Gastrocnemius medialis (tissue), 4 donors: ENCODE measurements at regions not wholly inside any gene's neighbourhood (a gene's known extent, or its start where the extent isn't known, plus 50 kb on each side); places are given as distances from the start of the nearest gene placed in this dataset.
"Not testable (repeated sequence)": the region's sequence is repeated elsewhere in the genome, so short reads cannot be mapped to it uniquely, and the experiment has no call there.

Experiments
- ATAC-seq, 2 donors: fragments of 150-250 bp; one replicate each; pipeline ENCODE4 v1.9.1; 2016
- DNase-seq, 2 donors: peaks; one replicate each; pipeline ENCODE4 v3.0.0-alpha.2; 2019
- H3K27ac ChIP-seq, 4 donors: fragments of 200-600 bp; sonication (generic); 1 replicate in 1 of 4; 2 replicates in 3 of 4; pipeline ENCODE4 v1.5.1; 2016 to 2018; ENCODE audit warnings: mild to moderate bottlenecking in 2 of 4, moderate library complexity in 1 of 4
- H3K27me3 ChIP-seq, 3 donors: fragments of 200-600 bp; sonication (generic) in 2 of 3; 1 replicate in 1 of 3; 2 replicates in 2 of 3; pipeline versions ENCODE4 v1.5.1 to v1.6.0; 2016 to 2019; ENCODE audit warnings: mild to moderate bottlenecking in 1 of 3, moderate library complexity in 1 of 3
- H3K36me3 ChIP-seq, 2 donors: fragments of 200-600 bp; sonication (generic) in 1 of 2; one replicate each; pipeline ENCODE4 v1.5.1; 2017 to 2018
- H3K4me1 ChIP-seq, 2 donors: fragments of 200-600 bp; sonication (generic) in 1 of 2; one replicate each; pipeline ENCODE4 v1.5.1; 2016 to 2017; ENCODE audit warnings: mild to moderate bottlenecking in 2 of 2
- H3K4me3 ChIP-seq, 4 donors: fragments of 200-600 bp; sonication (generic) in 3 of 4; 1 replicate in 1 of 4; 2 replicates in 3 of 4; pipeline ENCODE4 v1.5.1; 2016 to 2019; ENCODE audit warnings: mild to moderate bottlenecking in 2 of 4
- H3K9me3 ChIP-seq, 3 donors: fragments of 200-600 bp; sonication (generic) in 2 of 3; 1 replicate in 1 of 3; 2 replicates in 2 of 3; pipeline ENCODE4 v1.5.1; 2016 to 2019
- POLR2A ChIP-seq, 2 donors: fragments of 450-650 bp; IDR thresholded peaks; one replicate each; pipeline ENCODE4 v1.6.1; 2017; ENCODE audit warnings: antibody characterized with exemption in 2 of 2, mild to moderate bottlenecking in 2 of 2, moderate library complexity in 2 of 2
- in situ Hi-C, 4 donors: fragments of 200-750 bp; cut with MboI; loops; one replicate each; pipeline versions ENCODE4 v1.15.0 to v1.8.0; 2017; ENCODE audit warnings: low sequenced_read_pairs in 4 of 4
- intact Hi-C: fragments of 100-400 bp; cut with DNase I; formaldehyde crosslinking; loops from one replicate; pipeline ENCODE4 v1.15.1; 2023; ENCODE audit warnings: low total_unique reads
- TF ChIP-seq, protein P1 (sequence below), 5 experiments: fragments of 450-650 bp in 3 of 5; fragments of 200-600 bp in 2 of 5; sonication (generic) in 2 of 5; IDR thresholded peaks in 4 of 5; conservative IDR thresholded peaks in 1 of 5; 1 replicate in 4 of 5; 2 replicates in 1 of 5; pipeline ENCODE4 v1.5.1; 2016 to 2019; ENCODE audit warnings: antibody characterized with exemption in 5 of 5, mild to moderate bottlenecking in 3 of 5, moderate library complexity in 3 of 5

DNA sequence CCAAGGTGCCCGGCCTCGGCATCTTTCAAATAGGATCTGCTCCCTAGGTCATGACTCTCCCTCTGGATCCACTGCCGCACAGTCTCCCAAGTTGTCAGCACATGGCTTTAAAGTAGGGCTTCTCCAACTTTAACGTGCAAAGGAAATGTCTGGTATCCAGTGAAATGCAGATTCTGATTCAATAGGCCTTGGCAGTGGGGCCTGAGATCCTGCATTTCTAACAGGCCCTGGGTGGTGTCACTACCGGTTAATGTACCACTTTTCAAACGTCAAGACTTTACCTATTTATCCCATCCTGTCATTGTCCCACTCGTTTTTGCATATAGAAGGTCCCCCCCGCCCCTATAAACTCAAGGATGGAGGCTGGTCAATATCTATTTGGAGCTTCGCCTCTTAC lies 137.6 kb upstream of the ZNF618 start:
- Histone ChIP-seq H3K27me3 (peaks cover 0 to 4% (median 0%) of the 10 kb centered on the region in 3 donors), H3K4me3 (no peak overlapping the region), H3K27ac (no peak overlapping the region), H3K4me1 (no peaks in the 10 kb centered on the region), H3K9me3 (no peaks in the 10 kb centered on the region), H3K36me3 (no peaks in the 10 kb centered on the region)
- DNase-seq, result no peak
- no peak for ATAC-seq
- in situ Hi-C loops, result no loop called here
- intact Hi-C loops, result no loop called here
- TF ChIP-seq, protein P1, sequence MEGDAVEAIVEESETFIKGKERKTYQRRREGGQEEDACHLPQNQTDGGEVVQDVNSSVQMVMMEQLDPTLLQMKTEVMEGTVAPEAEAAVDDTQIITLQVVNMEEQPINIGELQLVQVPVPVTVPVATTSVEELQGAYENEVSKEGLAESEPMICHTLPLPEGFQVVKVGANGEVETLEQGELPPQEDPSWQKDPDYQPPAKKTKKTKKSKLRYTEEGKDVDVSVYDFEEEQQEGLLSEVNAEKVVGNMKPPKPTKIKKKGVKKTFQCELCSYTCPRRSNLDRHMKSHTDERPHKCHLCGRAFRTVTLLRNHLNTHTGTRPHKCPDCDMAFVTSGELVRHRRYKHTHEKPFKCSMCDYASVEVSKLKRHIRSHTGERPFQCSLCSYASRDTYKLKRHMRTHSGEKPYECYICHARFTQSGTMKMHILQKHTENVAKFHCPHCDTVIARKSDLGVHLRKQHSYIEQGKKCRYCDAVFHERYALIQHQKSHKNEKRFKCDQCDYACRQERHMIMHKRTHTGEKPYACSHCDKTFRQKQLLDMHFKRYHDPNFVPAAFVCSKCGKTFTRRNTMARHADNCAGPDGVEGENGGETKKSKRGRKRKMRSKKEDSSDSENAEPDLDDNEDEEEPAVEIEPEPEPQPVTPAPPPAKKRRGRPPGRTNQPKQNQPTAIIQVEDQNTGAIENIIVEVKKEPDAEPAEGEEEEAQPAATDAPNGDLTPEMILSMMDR (IDR thresholded peaks at IDR 0.05 in 4 of 5, conservative IDR thresholded peaks at IDR 0.05 in 1 of 5), result no peak
- TF ChIP-seq POLR2A (IDR thresholded peaks at IDR 0.05), result no peak

DNA sequence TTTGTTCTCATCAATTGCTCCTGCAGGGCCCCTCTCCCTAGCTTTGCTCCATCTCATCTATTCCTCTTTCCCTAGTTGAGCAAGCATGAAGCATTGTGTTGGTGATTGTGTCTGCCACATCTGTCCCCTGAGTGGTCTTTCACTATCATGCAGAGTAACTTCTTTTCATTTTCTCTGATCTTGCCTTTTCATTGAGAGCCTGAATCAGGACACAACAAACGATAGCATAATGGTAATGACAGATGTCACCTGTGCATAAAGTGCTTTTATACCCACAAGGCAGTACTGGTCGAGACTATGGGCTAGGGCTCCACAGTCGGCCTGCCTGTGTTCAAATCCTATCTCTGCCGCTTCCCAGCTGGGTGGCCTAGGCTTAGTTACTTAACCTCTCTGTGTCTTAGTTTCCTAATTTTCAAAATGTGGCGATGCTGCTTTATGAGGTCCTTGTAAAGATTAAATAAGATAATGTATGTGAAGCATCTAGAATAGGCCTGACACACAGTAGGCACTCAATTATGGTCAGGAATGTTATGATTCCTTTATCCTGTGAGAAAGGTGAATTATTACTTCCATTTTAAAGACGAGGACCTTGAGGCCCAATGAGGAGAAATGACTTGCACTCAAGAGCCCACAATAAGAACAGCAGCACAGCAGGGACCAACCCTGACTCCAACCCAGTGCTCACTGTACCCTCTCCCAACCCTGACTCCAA lies 137.1 kb upstream of the ZNF618 start:
- Histone ChIP-seq H3K36me3 (no peaks in the 10 kb centered on the region), H3K27ac (no peak overlapping the region), H3K27me3 (peaks cover 0 to 4% (median 4%) of the 10 kb centered on the region in 3 donors), H3K4me3 (no peak overlapping the region), H3K9me3 (no peaks in the 10 kb centered on the region), H3K4me1 (no peaks in the 10 kb centered on the region)
- intact Hi-C loops (no loop called here), in situ Hi-C loops (no loop called here)
- TF ChIP-seq POLR2A (IDR thresholded peaks at IDR 0.05), result no peak
- TF ChIP-seq, protein P1 (IDR thresholded peaks at IDR 0.05 in 4 of 5, conservative IDR thresholded peaks at IDR 0.05 in 1 of 5), result no peak
- no peak for ATAC-seq
- DNase-seq, result no peak

DNA sequence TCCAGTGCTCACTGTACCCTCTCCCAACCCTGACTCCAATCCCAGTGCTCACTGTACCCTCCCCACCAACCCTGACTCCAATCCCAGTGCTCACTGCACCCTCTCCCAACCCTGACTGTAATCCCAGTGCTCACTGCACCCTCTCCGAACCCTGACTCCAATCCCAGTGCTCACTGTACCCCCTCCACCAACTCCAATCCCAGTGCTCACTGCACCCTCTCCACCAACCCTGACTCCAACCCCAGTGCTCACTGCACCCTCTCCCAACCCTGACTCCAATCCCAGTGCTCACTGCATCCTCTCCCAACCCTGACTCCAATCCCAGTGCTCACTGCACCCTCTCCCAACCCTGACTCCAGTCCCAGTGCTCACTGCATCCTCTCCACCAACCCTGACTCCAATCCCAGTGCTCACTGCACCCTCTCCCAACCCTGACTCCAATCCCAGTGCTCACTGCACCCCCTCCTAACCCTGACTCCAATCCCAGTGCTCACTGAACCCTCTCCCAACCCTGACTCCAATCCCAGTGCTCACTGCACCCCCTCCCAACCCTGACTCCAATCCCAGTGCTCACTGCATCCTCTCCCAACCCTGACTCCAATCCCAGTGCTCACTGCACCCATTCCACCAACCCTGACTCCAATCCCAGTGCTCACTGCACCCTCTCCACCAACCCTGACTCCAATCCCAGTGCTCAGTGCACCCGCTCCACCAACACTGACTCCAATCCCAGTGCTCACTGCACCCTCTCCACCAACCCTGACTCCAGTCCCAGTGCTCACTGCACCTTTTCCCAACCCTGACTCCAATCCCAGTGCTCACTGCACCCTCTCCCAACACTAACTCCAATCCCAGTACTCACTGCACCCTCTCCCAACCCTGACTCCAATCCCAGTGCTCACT lies 136.3 kb upstream of the ZNF618 start:
- H3K9me3 ChIP-seq, H3K4me3 ChIP-seq, intact Hi-C loops, in situ Hi-C loops, DNase-seq, H3K4me1 ChIP-seq, H3K27me3 ChIP-seq, H3K36me3 ChIP-seq, ATAC-seq, H3K27ac ChIP-seq: not testable (repeated sequence)

DNA sequence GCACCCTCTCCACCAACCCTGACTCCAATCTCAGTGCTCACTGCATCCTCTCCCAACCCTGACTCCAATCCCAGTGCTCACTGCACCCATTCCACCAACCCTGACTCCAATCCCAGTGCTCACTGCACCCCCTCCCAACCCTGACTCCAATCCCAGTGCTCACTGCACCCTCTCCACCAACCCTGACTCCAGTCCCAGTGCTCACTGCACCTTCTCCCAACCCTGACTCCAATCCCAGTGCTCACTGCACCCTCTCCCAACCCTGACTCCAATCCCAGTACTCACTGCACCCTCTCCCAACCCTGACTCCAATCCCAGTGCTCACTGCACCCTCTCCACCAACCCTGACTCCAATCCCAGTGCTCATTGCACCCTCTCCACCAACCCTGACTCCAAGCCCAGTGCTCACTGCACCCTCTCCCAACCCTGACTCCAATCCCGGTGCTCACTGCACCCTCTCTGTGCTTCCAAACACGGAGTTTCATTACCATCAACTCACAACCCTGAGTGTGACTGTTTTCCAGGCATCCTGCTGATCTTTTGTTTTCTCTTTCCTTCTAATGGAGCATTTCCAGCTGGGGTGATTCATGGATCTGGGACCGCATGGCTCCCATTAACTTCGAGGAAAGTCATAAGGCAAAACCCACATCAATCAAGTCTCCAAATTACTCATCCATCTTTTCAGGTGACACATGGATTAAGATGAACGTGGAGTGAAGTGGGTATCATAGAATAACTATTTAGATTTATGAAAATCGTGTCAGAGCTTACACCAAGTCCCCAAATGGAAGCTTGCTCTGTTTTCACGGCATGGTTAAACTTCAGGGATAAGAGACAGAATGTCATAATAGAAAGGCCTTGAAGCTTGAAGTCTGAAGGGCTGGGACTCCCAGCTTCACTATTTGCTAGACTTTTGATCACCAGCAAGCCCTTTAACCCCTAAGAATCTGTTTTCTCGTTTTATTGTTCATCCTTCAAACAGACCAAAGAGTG lies 135.3 kb upstream of the ZNF618 start:
- H3K27me3 ChIP-seq, in situ Hi-C loops, ATAC-seq, H3K4me3 ChIP-seq, H3K9me3 ChIP-seq, H3K27ac ChIP-seq, DNase-seq, H3K4me1 ChIP-seq, H3K36me3 ChIP-seq, intact Hi-C loops: not testable (repeated sequence)

DNA sequence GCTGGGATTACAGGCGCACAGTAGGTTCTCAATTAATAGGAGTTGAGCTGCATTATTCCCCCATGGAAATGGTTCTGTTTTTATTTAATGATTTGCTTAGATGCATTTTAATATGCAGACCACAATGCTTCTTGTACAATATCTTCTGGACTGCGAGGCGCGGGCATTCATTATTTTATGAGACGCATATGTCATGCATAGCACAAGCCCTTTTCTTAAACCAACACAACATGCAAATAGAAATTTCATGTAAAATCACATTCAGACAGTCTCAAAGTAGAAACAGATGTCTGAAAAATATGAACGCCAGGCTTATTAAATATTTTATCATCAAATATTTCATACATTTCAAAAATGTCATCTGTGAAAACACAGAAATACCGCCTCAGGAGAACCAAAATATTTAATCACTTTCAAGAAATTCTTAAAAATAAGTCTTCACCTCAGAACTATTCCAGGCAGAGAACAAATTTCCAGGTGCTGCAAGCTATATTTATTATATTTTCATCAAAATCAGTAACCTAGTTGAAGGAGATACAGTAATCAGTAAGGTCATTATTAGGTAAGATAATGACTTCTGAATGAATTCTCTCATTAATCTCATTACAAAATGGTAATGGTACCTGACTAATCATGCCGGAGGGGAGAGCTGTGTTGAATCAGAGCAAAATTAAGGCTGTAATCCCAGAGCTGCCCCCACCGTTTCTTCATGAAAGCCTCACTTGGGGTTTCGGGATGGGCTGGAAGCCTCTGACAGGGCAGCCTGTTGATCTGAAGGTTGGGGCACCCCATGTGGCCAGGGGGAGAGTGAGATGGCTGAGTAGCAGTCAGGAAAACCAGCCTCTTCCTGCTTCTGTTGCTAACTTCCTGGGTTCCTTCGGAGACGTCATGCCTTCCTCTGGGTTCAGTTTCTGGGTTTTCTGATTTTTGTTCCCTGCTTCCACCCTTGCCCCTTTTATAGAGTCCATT lies 133.9 kb upstream of the ZNF618 start:
- TF ChIP-seq POLR2A (IDR thresholded peaks at IDR 0.05), result no peak
- TF ChIP-seq, protein P1 (IDR thresholded peaks at IDR 0.05 in 4 of 5, conservative IDR thresholded peaks at IDR 0.05 in 1 of 5), result no peak
- H3K27me3 ChIP-seq, result peaks cover 0 to 4% (median 4%) of the 10 kb centered on the region in 3 donors
- H3K4me3 ChIP-seq, result no peak overlapping the region
- DNase-seq (no peak), ATAC-seq (no peak)
- intact Hi-C loops, result no loop called here
- H3K36me3 ChIP-seq, result no peaks in the 10 kb centered on the region
- in situ Hi-C loops, result no loop called here
- H3K9me3 ChIP-seq, result no peaks in the 10 kb centered on the region
- H3K4me1 ChIP-seq, result no peaks in the 10 kb centered on the region
- no peak overlapping the region for H3K27ac ChIP-seq
